Panc1 (cell line): ENCODE measurements at regions not wholly inside any gene's neighbourhood (a gene's known extent, or its start where the extent isn't known, plus 50 kb on each side); places are given as distances from the start of the nearest gene placed in this dataset.

ENCODE experiments used
- POLR2AphosphoS5 ChIP-seq: IDR thresholded peaks from 2 replicates; pipeline ENCODE4 v1.6.1; 2012; ENCODE audit warnings: mild to moderate bottlenecking, low read depth, low read length, moderate library complexity
- SIN3A ChIP-seq: IDR thresholded peaks from 2 replicates; pipeline ENCODE4 v1.6.1; 2012; ENCODE audit warnings: low read depth, mild to moderate bottlenecking, low read length, moderate library complexity, borderline replicate concordance; ENCODE audit not compliant: insufficient read depth
- TF ChIP-seq, protein P1 (sequence below): fragments of 450-650 bp; IDR thresholded peaks from 2 replicates; pipeline ENCODE4 v1.5.1; 2017; ENCODE audit warnings: mild to moderate bottlenecking
- TF ChIP-seq, protein P2 (sequence below), 2 experiments: IDR thresholded peaks; 2 replicates each; pipeline ENCODE4 v1.6.1; 2011 to 2012; ENCODE audit warnings: low read depth in 2 of 2, control low read depth in 1 of 2, low read length in 1 of 2, mild to moderate bottlenecking in 1 of 2, moderate library complexity in 1 of 2; ENCODE audit not compliant: insufficient read depth in 1 of 2

DNA sequence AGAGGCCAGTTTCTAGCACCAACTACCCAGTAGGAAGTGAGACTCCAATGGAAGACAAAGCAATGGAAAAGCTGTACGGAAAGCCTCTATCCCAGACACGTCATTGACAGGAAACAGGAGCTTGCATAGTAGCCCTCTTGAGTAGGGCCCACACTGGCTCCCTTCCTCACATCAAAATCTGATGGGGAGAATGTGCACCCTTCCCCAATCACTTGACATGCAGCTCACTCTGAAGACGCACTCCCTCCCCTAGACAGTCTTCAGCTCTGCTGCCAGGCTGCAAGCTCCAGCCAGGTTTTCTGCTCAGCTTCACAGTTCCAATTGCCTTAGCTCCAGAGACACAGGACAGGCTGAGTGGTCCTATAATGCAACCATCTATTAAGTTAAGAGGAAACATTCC lies 567.8 kb downstream of the EPHB1 start:
- TF ChIP-seq, protein P1, sequence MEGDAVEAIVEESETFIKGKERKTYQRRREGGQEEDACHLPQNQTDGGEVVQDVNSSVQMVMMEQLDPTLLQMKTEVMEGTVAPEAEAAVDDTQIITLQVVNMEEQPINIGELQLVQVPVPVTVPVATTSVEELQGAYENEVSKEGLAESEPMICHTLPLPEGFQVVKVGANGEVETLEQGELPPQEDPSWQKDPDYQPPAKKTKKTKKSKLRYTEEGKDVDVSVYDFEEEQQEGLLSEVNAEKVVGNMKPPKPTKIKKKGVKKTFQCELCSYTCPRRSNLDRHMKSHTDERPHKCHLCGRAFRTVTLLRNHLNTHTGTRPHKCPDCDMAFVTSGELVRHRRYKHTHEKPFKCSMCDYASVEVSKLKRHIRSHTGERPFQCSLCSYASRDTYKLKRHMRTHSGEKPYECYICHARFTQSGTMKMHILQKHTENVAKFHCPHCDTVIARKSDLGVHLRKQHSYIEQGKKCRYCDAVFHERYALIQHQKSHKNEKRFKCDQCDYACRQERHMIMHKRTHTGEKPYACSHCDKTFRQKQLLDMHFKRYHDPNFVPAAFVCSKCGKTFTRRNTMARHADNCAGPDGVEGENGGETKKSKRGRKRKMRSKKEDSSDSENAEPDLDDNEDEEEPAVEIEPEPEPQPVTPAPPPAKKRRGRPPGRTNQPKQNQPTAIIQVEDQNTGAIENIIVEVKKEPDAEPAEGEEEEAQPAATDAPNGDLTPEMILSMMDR: no peak
- TF ChIP-seq, protein P2, sequence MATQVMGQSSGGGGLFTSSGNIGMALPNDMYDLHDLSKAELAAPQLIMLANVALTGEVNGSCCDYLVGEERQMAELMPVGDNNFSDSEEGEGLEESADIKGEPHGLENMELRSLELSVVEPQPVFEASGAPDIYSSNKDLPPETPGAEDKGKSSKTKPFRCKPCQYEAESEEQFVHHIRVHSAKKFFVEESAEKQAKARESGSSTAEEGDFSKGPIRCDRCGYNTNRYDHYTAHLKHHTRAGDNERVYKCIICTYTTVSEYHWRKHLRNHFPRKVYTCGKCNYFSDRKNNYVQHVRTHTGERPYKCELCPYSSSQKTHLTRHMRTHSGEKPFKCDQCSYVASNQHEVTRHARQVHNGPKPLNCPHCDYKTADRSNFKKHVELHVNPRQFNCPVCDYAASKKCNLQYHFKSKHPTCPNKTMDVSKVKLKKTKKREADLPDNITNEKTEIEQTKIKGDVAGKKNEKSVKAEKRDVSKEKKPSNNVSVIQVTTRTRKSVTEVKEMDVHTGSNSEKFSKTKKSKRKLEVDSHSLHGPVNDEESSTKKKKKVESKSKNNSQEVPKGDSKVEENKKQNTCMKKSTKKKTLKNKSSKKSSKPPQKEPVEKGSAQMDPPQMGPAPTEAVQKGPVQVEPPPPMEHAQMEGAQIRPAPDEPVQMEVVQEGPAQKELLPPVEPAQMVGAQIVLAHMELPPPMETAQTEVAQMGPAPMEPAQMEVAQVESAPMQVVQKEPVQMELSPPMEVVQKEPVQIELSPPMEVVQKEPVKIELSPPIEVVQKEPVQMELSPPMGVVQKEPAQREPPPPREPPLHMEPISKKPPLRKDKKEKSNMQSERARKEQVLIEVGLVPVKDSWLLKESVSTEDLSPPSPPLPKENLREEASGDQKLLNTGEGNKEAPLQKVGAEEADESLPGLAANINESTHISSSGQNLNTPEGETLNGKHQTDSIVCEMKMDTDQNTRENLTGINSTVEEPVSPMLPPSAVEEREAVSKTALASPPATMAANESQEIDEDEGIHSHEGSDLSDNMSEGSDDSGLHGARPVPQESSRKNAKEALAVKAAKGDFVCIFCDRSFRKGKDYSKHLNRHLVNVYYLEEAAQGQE (IDR thresholded peaks at IDR 0.05; ENCODE audit: insufficient read depth in 1 of 2, low read depth in 2 of 2, low read length in 1 of 2): no peak
- no peak for TF ChIP-seq SIN3A
- TF ChIP-seq POLR2AphosphoS5: no peak
